Epidermal melanocyte (primary cell): ENCODE measurements at regions not wholly inside any gene's neighbourhood (a gene's known extent, or its start where the extent isn't known, plus 50 kb on each side); places are given as distances from the start of the nearest gene placed in this dataset.

Source experiments
- DNase-seq: peaks from one replicate; pipeline ENCODE4 v3.0.0; 2011; ENCODE audit warnings: low spot score; ENCODE audit not compliant: insufficient read length

- DNase-seq: no peak
Observed at GRCh38 chr5:125549322-125549911, 803.0 kb upstream of the ZNF608 start.

GRCh38 chr5:125550274-125550673, 803.8 kb upstream of the ZNF608 start:
- no peak for DNase-seq

GRCh38 chr5:125551246-125551645, 804.8 kb upstream of the ZNF608 start:
- no peak for DNase-seq

GRCh38 chr5:125551797-125552196, 805.4 kb upstream of the ZNF608 start:
- DNase-seq: no peak

- no peak for DNase-seq
Observed at GRCh38 chr5:125552486-125552885, 806.0 kb upstream of the ZNF608 start.

- DNase-seq: no peak
Observed at GRCh38 chr5:125554355-125554754, 807.9 kb upstream of the ZNF608 start.

GRCh38 chr5:125555591-125555990, 809.2 kb upstream of the ZNF608 start:
- DNase-seq: no peak

GRCh38 chr5:125558016-125558415, 811.6 kb upstream of the ZNF608 start:
- DNase-seq: no peak

- DNase-seq: no peak
Observed at GRCh38 chr5:125558466-125558865, 812.0 kb upstream of the ZNF608 start.

GRCh38 chr5:125559296-125559695, 812.9 kb upstream of the ZNF608 start:
- DNase-seq: no peak

GRCh38 chr5:125560476-125561225, 814.2 kb upstream of the ZNF608 start:
- DNase-seq: no peak

GRCh38 chr5:125564317-125564975, 818.0 kb upstream of the ZNF608 start:
- DNase-seq: no peak

- DNase-seq: no peak
Observed at GRCh38 chr5:125574491-125575044, 828.1 kb upstream of the ZNF608 start.

- no peak for DNase-seq
Observed at GRCh38 chr5:125575171-125575890, 828.9 kb upstream of the ZNF608 start.

- no peak for DNase-seq
Observed at GRCh38 chr5:125575891-125576505, 829.6 kb upstream of the ZNF608 start.

GRCh38 chr5:125576822-125577221, 830.4 kb upstream of the ZNF608 start:
- DNase-seq: no peak

- DNase-seq: no peak
Observed at GRCh38 chr5:125578551-125578950, 832.1 kb upstream of the ZNF608 start.

GRCh38 chr5:125579182-125579581, 832.7 kb upstream of the ZNF608 start:
- DNase-seq: no peak

GRCh38 chr5:125581311-125581710, 834.9 kb upstream of the ZNF608 start:
- DNase-seq: no peak

- DNase-seq: no peak
Observed at GRCh38 chr5:125582352-125582751, 835.9 kb upstream of the ZNF608 start.
